NCI-H774 (cell line): ENCODE measurements at regions not wholly inside any gene's neighbourhood (a gene's known extent, or its start where the extent isn't known, plus 50 kb on each side); places are given as distances from the start of the nearest gene placed in this dataset.
"Not testable (repeated sequence)": the region's sequence is repeated elsewhere in the genome, so short reads cannot be mapped to it uniquely, and the experiment has no call there.

Experiments
- DNase-seq: peaks from one replicate; lab custom pipeline; 2025; lab: John Stamatoyannopoulos, UW

GRCh38 chr4:125750828-125751466 is 436.2 kb downstream of the FAT4 start:
- DNase-seq = no peak

GRCh38 chr4:125758438-125758837 is 443.7 kb downstream of the FAT4 start:
- DNase-seq = no peak

- DNase-seq = no peak
Measured at GRCh38 chr4:125760201-125760819, 445.6 kb downstream of the FAT4 start.

- DNase-seq = no peak
Measured at GRCh38 chr4:125760956-125761355, 446.2 kb downstream of the FAT4 start.

GRCh38 chr4:125762537-125762936 is 447.8 kb downstream of the FAT4 start:
- no peak for DNase-seq

- no peak for DNase-seq
Measured at GRCh38 chr4:125765941-125766340, 451.2 kb downstream of the FAT4 start.

- DNase-seq = no peak
Measured at GRCh38 chr4:125770814-125771398, 456.2 kb downstream of the FAT4 start.

GRCh38 chr4:125772680-125773079 is 457.9 kb downstream of the FAT4 start:
- DNase-seq = no peak

GRCh38 chr4:125773502-125773901 is 458.7 kb downstream of the FAT4 start:
- no peak for DNase-seq

GRCh38 chr4:125773931-125774330 is 459.2 kb downstream of the FAT4 start:
- DNase-seq = no peak

- no peak for DNase-seq
Measured at GRCh38 chr4:125776146-125776545, 461.4 kb downstream of the FAT4 start.

GRCh38 chr4:125780164-125780563 is 465.4 kb downstream of the FAT4 start:
- no peak for DNase-seq

GRCh38 chr4:125780747-125781146 is 466.0 kb downstream of the FAT4 start:
- no peak for DNase-seq

- DNase-seq = no peak
Measured at GRCh38 chr4:125781651-125782050, 466.9 kb downstream of the FAT4 start.

GRCh38 chr4:125784741-125785140 is 470.0 kb downstream of the FAT4 start:
- DNase-seq = no peak

- DNase-seq = no peak
Measured at GRCh38 chr4:125787707-125788106, 473.0 kb downstream of the FAT4 start.

- DNase-seq = no peak
Measured at GRCh38 chr4:125789023-125789422, 474.3 kb downstream of the FAT4 start.

GRCh38 chr4:125791896-125792295 is 477.1 kb downstream of the FAT4 start:
- DNase-seq = no peak

GRCh38 chr4:125794989-125795388 is 480.2 kb downstream of the FAT4 start:
- DNase-seq = no peak

GRCh38 chr4:125796138-125796537 is 481.4 kb downstream of the FAT4 start:
- DNase-seq = no peak

- not testable (repeated sequence) for DNase-seq
Measured at GRCh38 chr4:125797621-125798020, 482.9 kb downstream of the FAT4 start.

- no peak for DNase-seq
Measured at GRCh38 chr4:125801373-125801772, 486.6 kb downstream of the FAT4 start.

GRCh38 chr4:125801924-125802323 is 487.2 kb downstream of the FAT4 start:
- DNase-seq = no peak

GRCh38 chr4:125808022-125808421 is 493.3 kb downstream of the FAT4 start:
- no peak for DNase-seq
